SU-DHL-6 (cell line): ENCODE measurements at regions not wholly inside any gene's neighbourhood (a gene's known extent, or its start where the extent isn't known, plus 50 kb on each side); places are given as distances from the start of the nearest gene placed in this dataset.

ENCODE experiments used
- EZH2phosphoT487 ChIP-seq: fragments of 200-600 bp; sonication (generic), shearing (Covaris generic); conservative IDR thresholded peaks from 2 replicates; pipeline ENCODE4 v1.6.1; 2018; ENCODE audit warnings: mild to moderate bottlenecking, antibody characterized with exemption, low read length, moderate library complexity, mixed read lengths
- TF ChIP-seq, protein P1 (sequence below): fragments of 200-600 bp; sonication (generic); IDR thresholded peaks from one replicate; pipeline ENCODE4 v1.5.1; 2017; ENCODE audit warnings: antibody characterized with exemption, mild to moderate bottlenecking, low read length, moderate library complexity; ENCODE audit not compliant: insufficient read depth, poor library complexity, severe bottlenecking

- TF ChIP-seq, protein P1, sequence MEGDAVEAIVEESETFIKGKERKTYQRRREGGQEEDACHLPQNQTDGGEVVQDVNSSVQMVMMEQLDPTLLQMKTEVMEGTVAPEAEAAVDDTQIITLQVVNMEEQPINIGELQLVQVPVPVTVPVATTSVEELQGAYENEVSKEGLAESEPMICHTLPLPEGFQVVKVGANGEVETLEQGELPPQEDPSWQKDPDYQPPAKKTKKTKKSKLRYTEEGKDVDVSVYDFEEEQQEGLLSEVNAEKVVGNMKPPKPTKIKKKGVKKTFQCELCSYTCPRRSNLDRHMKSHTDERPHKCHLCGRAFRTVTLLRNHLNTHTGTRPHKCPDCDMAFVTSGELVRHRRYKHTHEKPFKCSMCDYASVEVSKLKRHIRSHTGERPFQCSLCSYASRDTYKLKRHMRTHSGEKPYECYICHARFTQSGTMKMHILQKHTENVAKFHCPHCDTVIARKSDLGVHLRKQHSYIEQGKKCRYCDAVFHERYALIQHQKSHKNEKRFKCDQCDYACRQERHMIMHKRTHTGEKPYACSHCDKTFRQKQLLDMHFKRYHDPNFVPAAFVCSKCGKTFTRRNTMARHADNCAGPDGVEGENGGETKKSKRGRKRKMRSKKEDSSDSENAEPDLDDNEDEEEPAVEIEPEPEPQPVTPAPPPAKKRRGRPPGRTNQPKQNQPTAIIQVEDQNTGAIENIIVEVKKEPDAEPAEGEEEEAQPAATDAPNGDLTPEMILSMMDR, result no peak
- TF ChIP-seq EZH2phosphoT487, result no peak
Measured at GRCh38 chr11:119560961-119561360, 138.0 kb upstream of the THY1 start.
